HCT116 (cell line): ENCODE measurements at regions not wholly inside any gene's neighbourhood (a gene's known extent, or its start where the extent isn't known, plus 50 kb on each side); places are given as distances from the start of the nearest gene placed in this dataset.

Experiments used
- ATAC-seq: fragments of 200-7000 bp; cut with Tn5 transposase; 2 replicates; pipeline ENCODE4 v1.9.1; 2020; ENCODE audit warnings: mild to moderate bottlenecking, moderate library complexity
- BruUV-seq: library from RNA; stranded (reverse); fragments of 400-500 nt; replicated peaks from 2 replicates; lab custom pipeline; 2021; lab: Mats Ljungman, UMichigan
- CTCF ChIA-PET: fragments of 300-600 bp; sonication (Branson Sonifier 250); formaldehyde crosslinking; loops from one replicate; lab custom pipeline; 2021; ENCODE audit warnings: antibody characterized with exemption; lab: Charles Lee
- POLR2A ChIA-PET: fragments of 300-600, 350-600 bp; sonication (Branson Sonifier 250); formaldehyde crosslinking; loops from one replicate; lab custom pipeline; 2021; ENCODE audit warnings: antibody characterized with exemption; lab: Charles Lee
- RAD21 ChIA-PET, 2 experiments: fragments of 300-600 bp; sonication (Branson Sonifier 250); formaldehyde crosslinking; loops; one replicate each; lab custom pipeline; 2023; ENCODE audit warnings: low total read pairs in 2 of 2; ENCODE audit not compliant: uncharacterized antibody in 2 of 2, unreplicated experiment in 2 of 2, low non-redundant PET in 1 of 2; lab: Charles Lee
- DNase-seq: peaks from one replicate; pipeline ENCODE4 v3.0.0-alpha.2; 2010; ENCODE audit warnings: low read depth, low spot score
- H2AFZ ChIP-seq: fragments of 200-600 bp; shearing (Covaris generic), sonication (generic); 2 replicates; pipeline ENCODE4 v1.6.1; 2017; ENCODE audit warnings: low read depth, mixed run types, mixed read lengths, antibody characterized with exemption, low read length; ENCODE audit not compliant: poor library complexity, severe bottlenecking
- H3K27ac ChIP-seq: 2 replicates; pipeline ENCODE4 v1.5.1; 2012; ENCODE audit warnings: low read depth, low read length
- H3K27me3 ChIP-seq: fragments of 200-600 bp; sonication (generic); 2 replicates; pipeline ENCODE4 v1.6.1; 2016; ENCODE audit warnings: mixed run types, low read length, mixed read lengths; ENCODE audit not compliant: insufficient read depth
- H3K36me3 ChIP-seq, 2 experiments: fragments of 200-500 bp in 1 of 2; fragments of 200-600 bp in 1 of 2; sonication (Bioruptor generic) in 1 of 2; sonication (generic) in 1 of 2; 2 replicates each; pipeline versions ENCODE4 v1.5.1 to v1.6.1; 2014 to 2016; ENCODE audit warnings: low read length in 2 of 2, inconsistent platforms in 1 of 2, mixed read lengths in 1 of 2, mixed run types in 1 of 2; ENCODE audit not compliant: insufficient read depth in 2 of 2, control insufficient read depth in 1 of 2
- H3K4me1 ChIP-seq, 2 experiments: fragments of 200-600 bp in 1 of 2; sonication (generic) in 1 of 2; 2 replicates each; pipeline versions ENCODE4 v1.5.1 to v1.6.1; 2012 to 2017; ENCODE audit warnings: low read length in 2 of 2, inconsistent platforms in 1 of 2, mild to moderate bottlenecking in 1 of 2, mixed read lengths in 1 of 2, mixed run types in 1 of 2, moderate library complexity in 1 of 2; ENCODE audit not compliant: insufficient read depth in 2 of 2, control insufficient read depth in 1 of 2
- H3K4me2 ChIP-seq: fragments of 200-600 bp; sonication (generic); 2 replicates; pipeline ENCODE4 v1.6.1; 2017; ENCODE audit warnings: mixed run types, low read length, mixed read lengths
- H3K4me3 ChIP-seq, 2 experiments: fragments of 200-600 bp in 1 of 2; sonication (generic) in 1 of 2; replicated peaks in 1 of 2; 2 replicates each; pipeline ENCODE4 v1.5.1; 2011 to 2016; ENCODE audit warnings: low read length in 2 of 2, control low read depth in 1 of 2, low read depth in 1 of 2, mild to moderate bottlenecking in 1 of 2, mixed read lengths in 1 of 2, mixed run types in 1 of 2
- H3K79me2 ChIP-seq: fragments of 200-600 bp; sonication (generic); 2 replicates; pipeline ENCODE4 v1.6.1; 2017; ENCODE audit warnings: mild to moderate bottlenecking, mixed run types, low read length, moderate library complexity, mixed read lengths; ENCODE audit not compliant: insufficient read depth
- H3K9ac ChIP-seq: fragments of 200-600 bp; sonication (generic); 2 replicates; pipeline ENCODE4 v1.6.1; 2016; ENCODE audit warnings: low read length, mixed read lengths
- H3K9me2 ChIP-seq: fragments of 200-600 bp; sonication (generic), shearing (Covaris generic); 2 replicates; pipeline ENCODE4 v1.6.1; 2017; ENCODE audit warnings: mixed run types, mild to moderate bottlenecking, moderate library complexity; ENCODE audit not compliant: insufficient read depth
- H3K9me3 ChIP-seq, 2 experiments: fragments of 200-500 bp in 1 of 2; fragments of 200-600 bp in 1 of 2; sonication (Bioruptor generic) in 1 of 2; sonication (generic) in 1 of 2; 2 replicates each; pipeline ENCODE4 v1.6.1; 2014 to 2017; ENCODE audit warnings: low read length in 2 of 2, mixed read lengths in 2 of 2, inconsistent platforms in 1 of 2, low read depth in 1 of 2, mild to moderate bottlenecking in 1 of 2, mixed run types in 1 of 2, moderate library complexity in 1 of 2; ENCODE audit not compliant: control insufficient read depth in 1 of 2, insufficient read depth in 1 of 2
- H4K20me1 ChIP-seq: fragments of 200-600 bp; sonication (generic), shearing (Covaris generic); 2 replicates; pipeline ENCODE4 v1.6.1; 2017; ENCODE audit warnings: mixed run types, mild to moderate bottlenecking, moderate library complexity; ENCODE audit not compliant: insufficient read depth
- FOSL1 ChIP-seq: IDR thresholded peaks from 2 replicates; pipeline ENCODE4 v1.6.1; 2012; ENCODE audit warnings: low read depth
- POLR2AphosphoS5 ChIP-seq: IDR thresholded peaks from 2 replicates; pipeline ENCODE4 v1.6.1; 2011; ENCODE audit warnings: mild to moderate bottlenecking, low read depth, low read length, moderate library complexity
- RAD21 ChIP-seq: IDR thresholded peaks from 2 replicates; pipeline ENCODE4 v1.6.1; 2012; ENCODE audit warnings: low read depth, mild to moderate bottlenecking
- SP1 ChIP-seq: IDR thresholded peaks from 2 replicates; pipeline ENCODE4 v1.6.1; 2012; ENCODE audit warnings: low read depth
- YY1 ChIP-seq: IDR thresholded peaks from 2 replicates; pipeline ENCODE4 v1.6.1; 2011; ENCODE audit warnings: low read length, low read depth, moderate library complexity, mild to moderate bottlenecking; ENCODE audit not compliant: insufficient replicate concordance; ENCODE audit errors: extremely low read depth
- ZFX ChIP-seq: fragments of 450-650 bp; IDR thresholded peaks from 2 replicates; pipeline ENCODE4 v1.6.1; 2017
- intact Hi-C: fragments of 100-400 bp; cut with micrococcal nuclease; formaldehyde crosslinking; loops from 2 replicates; pipeline ENCODE4 v1.10.0; 2022
- TF ChIP-seq, protein P1 (sequence below): IDR thresholded peaks from 2 replicates; pipeline ENCODE4 v1.6.1; 2011; ENCODE audit warnings: mild to moderate bottlenecking, low read length, moderate library complexity; ENCODE audit not compliant: insufficient replicate concordance; ENCODE audit errors: extremely low read depth

GRCh38 chr10:3421537-3422257, 249.1 kb upstream of the PITRM1 start:
- ChIA-PET POLR2A (no interaction called here), RAD21 (no interaction called here), CTCF (no interaction called here)
- no peak overlapping the region for H3K9ac ChIP-seq
- H3K4me2 ChIP-seq, result no peak overlapping the region
- H3K79me2 ChIP-seq, result no peaks in the 10 kb centered on the region
- no peak overlapping the region; the same call in 1 of the 2 replicates for H3K27ac ChIP-seq
- intact Hi-C loops, result no loop called here
- H3K36me3 ChIP-seq, result no peaks in the 10 kb centered on the region
- H3K9me3 ChIP-seq, result no peaks in the 10 kb centered on the region
- no peaks in the 10 kb centered on the region for H4K20me1 ChIP-seq
- H3K9me2 ChIP-seq, result no peaks in the 10 kb centered on the region
- no peak for DNase-seq
- no peak for ATAC-seq
- H3K27me3 ChIP-seq, result no peaks in the 10 kb centered on the region
- BruUV-seq, result no TSS peak
- H3K4me3 ChIP-seq, result no peak overlapping the region
- TF ChIP-seq SP1, result no peak
- TF ChIP-seq ZFX, result no peak
- no peak for TF ChIP-seq RAD21
- TF ChIP-seq, protein P1, sequence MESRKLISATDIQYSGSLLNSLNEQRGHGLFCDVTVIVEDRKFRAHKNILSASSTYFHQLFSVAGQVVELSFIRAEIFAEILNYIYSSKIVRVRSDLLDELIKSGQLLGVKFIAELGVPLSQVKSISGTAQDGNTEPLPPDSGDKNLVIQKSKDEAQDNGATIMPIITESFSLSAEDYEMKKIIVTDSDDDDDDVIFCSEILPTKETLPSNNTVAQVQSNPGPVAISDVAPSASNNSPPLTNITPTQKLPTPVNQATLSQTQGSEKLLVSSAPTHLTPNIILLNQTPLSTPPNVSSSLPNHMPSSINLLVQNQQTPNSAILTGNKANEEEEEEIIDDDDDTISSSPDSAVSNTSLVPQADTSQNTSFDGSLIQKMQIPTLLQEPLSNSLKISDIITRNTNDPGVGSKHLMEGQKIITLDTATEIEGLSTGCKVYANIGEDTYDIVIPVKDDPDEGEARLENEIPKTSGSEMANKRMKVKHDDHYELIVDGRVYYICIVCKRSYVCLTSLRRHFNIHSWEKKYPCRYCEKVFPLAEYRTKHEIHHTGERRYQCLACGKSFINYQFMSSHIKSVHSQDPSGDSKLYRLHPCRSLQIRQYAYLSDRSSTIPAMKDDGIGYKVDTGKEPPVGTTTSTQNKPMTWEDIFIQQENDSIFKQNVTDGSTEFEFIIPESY, result no peak
- TF ChIP-seq FOSL1, result no peak
- TF ChIP-seq YY1, result no peak
- no peak for TF ChIP-seq POLR2AphosphoS5
- no peak overlapping the region for H2AFZ ChIP-seq
- peaks cover 24 to 35% of the 10 kb centered on the region in 2 experiments for H3K4me1 ChIP-seq
